Activated CD4-positive, alpha-beta T cell treated with anti-CD3 and anti-CD28 coated beads for 48 hours (primary cell): ENCODE measurements at regions not wholly inside any gene's neighbourhood (a gene's known extent, or its start where the extent isn't known, plus 50 kb on each side); places are given as distances from the start of the nearest gene placed in this dataset.
"Not testable (repeated sequence)": the region's sequence is repeated elsewhere in the genome, so short reads cannot be mapped to it uniquely, and the experiment has no call there.

Experiments
- DNase-seq: peaks from one replicate; pipeline ENCODE4 v3.0.0-alpha.2; 2020

- DNase-seq, result no peak
These were observed 163.7 kb upstream of the ELL2 start for GRCh38 chr5:96125231-96125891.

- DNase-seq, result no peak
These were observed 162.9 kb upstream of the ELL2 start for GRCh38 chr5:96124589-96124988.

DNA sequence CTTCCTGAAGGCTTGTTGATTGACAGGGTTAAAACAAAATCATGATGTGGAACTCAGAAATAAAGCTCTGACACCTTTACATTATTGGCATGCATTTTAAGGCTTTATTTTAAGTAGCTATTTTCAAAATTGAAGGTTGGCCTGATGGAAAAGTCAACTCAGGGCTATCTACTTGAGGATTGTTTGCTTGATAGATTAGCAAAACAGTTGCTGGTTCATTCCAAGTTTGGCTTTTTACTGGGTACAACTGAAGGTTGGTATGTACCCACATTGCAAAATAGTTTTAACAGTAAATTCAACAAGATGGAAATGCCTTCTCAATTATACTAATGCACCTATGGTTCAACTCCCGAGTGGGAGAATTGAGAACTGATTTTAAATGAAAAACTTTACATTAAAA is 161.8 kb upstream of the ELL2 start:
- DNase-seq, result no peak

- DNase-seq, result no peak
These were observed 159.7 kb upstream of the ELL2 start for GRCh38 chr5:96121364-96121763.

- DNase-seq, result no peak
These were observed 158.5 kb upstream of the ELL2 start for GRCh38 chr5:96120120-96120519.

DNA sequence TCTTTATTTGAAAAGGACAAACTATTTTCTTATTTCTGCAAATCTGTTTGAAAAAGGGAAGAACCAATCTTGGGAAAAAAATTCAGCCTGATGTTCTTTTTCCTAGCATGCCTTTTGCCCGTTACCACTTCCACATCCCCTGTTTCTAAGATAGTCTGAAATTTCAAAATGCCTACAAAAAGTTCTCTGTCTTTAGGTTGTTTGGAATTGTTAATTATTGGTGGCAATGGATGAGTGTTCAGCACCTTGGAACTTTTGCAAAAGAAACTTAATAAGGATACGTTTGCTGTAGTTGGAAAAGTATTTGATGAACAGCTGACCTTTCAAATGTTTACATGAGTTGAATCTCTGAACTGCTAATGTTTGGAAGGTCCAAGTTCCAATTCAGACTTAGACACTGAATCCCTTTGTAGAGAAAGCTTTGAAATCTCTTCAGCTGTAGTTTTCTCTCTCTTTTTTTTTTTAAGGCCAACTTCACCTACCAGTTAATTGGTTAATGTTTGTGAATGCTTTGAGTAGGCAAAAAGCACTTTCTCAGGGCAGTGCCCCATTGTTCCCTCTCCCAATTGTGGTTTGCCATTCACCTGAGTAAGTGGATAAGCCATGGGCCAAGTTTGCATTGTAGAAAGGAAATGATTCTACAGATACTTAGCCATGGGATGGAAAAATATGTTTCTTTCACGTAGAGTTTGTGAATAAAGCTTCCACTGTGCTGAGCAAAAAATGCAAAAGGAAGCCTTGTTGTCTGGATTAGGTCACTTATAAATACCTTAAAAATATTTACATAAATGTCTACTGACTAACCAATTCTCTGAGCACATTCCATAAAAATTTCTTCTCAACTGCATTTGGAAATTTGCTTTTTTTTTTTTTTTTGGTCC is 156.4 kb upstream of the ELL2 start:
- DNase-seq, result no peak

DNA sequence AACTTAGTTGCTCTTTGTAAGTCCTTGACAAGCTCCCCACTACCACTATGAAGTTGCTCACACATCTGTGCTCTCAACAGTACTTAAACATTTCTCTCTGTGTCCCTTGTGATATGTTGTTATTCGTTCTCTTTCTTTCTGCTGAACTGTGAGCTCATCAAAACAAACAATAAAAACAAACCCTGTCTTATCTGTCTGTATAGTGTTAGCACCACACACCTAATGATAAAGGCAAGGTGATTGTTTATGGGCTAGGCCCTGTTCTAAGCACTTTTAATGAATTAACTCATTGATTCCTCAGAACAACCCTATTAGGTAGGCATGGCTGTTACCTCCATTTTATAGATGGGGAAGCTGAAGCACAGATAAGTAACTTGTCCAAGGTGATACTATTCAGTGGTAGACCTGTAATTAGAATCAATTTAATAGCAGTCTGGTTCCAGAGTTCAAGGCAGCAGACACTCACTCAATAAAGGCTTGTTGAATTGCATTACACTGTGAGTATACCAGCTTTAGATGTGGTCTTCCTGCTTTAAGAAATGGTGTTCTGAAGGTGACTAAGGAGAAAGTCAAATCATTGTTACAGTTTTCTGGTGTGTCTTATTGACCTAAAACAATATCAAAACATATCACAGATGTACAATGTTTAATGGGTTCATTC is 153.6 kb upstream of the ELL2 start:
- no peak for DNase-seq

- peak; percentile 10 for DNase-seq
These were observed 153.1 kb upstream of the ELL2 start for GRCh38 chr5:96114736-96115135.

GRCh38 chr5:96113170-96113939 is 151.7 kb upstream of the ELL2 start:
- DNase-seq, result peak; percentile 8

- no peak for DNase-seq
These were observed 151.1 kb upstream of the ELL2 start for GRCh38 chr5:96112703-96113102.

DNA sequence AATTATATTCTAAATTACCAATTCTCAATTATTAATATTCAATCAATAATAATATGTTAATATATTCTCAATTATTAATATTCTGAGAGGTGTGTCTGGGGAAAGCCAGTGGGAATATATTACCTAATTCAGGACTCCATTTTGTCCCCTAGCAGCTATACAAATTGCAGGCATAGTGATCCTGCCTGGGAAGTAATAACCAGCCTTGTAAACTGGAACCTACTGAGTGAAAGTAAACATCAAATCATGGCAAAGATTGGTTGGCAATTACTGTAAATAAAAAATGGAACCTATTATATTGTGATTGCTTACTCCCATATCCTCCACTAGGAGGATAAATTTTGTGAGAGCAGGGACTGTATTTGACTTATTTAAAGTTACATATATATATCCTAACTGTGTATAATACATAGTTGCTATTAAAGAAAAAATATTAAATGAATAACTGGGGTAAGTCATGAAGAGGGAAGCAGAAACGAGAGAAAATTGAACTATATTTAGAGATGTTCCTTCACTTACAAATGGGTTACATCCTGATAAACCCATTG is 150.5 kb upstream of the ELL2 start:
- no peak for DNase-seq

GRCh38 chr5:96111080-96111756 is 149.6 kb upstream of the ELL2 start:
- peak; percentile 6 for DNase-seq

DNA sequence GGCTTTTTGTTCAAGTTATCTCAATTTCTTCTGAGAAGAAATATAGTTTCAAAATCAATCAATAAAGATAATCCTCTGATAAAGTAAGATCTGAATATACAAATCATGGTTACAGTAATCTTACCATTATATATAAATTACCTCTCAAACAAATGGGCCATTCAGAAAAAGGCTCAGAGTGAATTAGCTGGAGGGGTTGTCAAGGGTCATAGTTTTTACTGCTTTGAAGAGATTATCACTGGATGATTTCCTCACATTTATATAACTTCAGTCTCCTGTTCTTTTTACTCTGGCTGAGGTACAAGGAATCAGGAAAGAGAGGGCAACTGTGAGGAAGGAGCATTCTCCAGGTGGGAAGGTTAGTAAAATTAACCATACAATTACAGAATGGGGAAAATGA is 148.6 kb upstream of the ELL2 start:
- no peak for DNase-seq

GRCh38 chr5:96108629-96109028 is 147.0 kb upstream of the ELL2 start:
- DNase-seq, result not testable (repeated sequence)

DNA sequence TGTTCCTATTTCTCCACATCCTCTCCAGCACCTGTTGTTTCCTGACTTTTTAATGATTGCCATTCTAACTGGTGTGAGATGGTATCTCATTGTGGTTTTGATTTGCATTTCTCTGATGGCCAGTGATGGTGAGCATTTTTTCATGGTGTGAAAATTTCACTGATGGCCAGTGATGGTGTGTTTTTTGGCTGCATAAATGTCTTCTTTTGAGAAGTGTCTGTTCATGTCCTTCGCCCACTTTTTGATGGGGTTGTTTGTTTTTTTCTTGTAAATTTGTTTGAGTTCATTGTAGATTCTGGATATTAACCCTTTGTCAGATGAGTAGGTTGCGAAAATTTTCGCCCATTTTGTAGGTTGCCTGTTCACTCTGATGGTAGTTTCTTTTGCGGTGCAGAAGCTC is 142.2 kb upstream of the ELL2 start:
- DNase-seq, result not testable (repeated sequence)

DNA sequence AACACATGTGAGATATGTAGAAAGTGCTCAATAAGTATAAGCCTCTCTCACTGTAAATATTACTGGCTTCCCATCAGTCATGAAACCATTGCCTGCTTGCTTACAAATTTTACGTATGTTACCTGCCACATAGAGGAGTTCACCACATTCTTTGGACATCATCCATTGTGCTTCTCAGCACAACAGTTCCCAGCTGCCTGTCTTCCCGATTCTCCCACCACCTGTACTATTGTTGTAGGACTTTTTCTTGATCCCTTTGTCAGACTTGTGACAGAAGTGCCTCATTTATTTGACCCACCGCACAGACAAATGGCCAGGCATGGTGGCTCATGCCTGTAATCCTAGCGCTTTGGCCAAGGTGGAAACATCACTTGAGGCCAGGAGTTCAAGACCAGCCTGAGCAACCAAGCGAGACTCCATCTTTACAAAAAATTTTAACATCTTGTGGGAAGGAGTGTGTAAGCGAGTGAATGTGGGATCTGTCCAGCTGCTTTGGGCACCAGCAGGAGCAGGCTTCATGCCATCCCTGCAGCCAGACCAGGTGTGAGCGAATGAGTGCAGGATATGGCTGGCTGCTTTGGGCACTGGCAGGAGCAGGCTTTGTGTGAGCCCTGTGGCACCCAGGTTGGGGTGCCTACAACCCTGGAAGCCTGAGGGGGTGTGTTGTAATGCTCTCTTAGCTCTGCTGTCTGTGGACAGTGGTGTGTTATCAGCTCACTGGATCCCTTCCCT is 139.9 kb upstream of the ELL2 start:
- no peak for DNase-seq

- DNase-seq, result not testable (repeated sequence)
These were observed 135.8 kb upstream of the ELL2 start for GRCh38 chr5:96097488-96097887.

DNA sequence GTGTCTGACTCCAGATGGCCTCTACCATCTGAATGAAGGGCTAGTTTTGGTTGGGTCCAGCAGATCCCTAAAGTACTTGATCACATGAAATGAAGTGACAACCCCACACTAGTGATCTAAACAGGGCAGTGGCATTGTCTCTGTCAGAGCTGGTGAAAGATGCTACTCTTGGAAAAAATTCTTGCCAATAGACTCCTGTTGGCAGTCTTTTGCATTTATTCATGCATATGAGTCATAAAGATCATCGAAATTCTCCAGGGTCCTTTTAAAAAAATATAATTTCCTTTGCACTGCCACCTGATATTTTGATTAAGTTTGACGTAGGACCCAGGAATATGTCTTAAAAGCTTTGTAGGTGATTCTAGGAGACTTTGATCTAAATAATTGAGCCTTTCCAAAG is 135.1 kb upstream of the ELL2 start:
- DNase-seq, result no peak

- DNase-seq, result no peak
These were observed 133.3 kb upstream of the ELL2 start for GRCh38 chr5:96094904-96095303.

GRCh38 chr5:96093890-96094381 is 132.3 kb upstream of the ELL2 start:
- DNase-seq, result no peak

DNA sequence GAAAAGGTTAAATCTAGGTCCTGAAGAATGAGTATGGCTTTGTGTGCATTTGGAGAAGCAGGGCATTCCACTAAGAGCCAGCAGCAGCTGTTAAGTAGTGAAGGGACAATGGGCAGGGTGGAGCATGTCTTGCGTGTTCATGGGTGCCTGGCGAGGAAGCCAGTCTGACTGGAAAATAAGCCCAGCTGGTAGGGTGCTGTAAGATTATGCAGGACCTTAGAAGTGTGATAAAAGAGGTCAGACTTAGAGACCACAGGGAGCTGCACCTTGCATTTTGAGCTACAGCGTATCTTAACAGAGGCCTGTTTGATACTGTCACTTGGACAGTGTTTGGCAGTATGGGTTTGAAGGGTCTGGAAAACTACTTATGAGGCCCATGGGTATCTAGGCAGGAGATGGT is 131.7 kb upstream of the ELL2 start:
- DNase-seq, result no peak
